Stimulated activated naive CD8-positive, alpha-beta T cell treated with anti-CD3 and anti-CD28 coated beads, Interleukin-15, Interleukin-2, amounts not matched to agents 100 U/mL and 50 U/mL, for 24 hours (primary cell): ENCODE measurements at regions not wholly inside any gene's neighbourhood (a gene's known extent, or its start where the extent isn't known, plus 50 kb on each side); places are given as distances from the start of the nearest gene placed in this dataset.
A peak's percentile ranks its signal among the peaks of the same experiment; 100 is the strongest.

Experiments used
- ATAC-seq: fragments of 150-1000 bp; cut with Tn5 transposase; one replicate; pipeline ENCODE4 v1.10.0; 2021
- DNase-seq: peaks from one replicate; pipeline ENCODE4 v3.0.0; 2021

DNA sequence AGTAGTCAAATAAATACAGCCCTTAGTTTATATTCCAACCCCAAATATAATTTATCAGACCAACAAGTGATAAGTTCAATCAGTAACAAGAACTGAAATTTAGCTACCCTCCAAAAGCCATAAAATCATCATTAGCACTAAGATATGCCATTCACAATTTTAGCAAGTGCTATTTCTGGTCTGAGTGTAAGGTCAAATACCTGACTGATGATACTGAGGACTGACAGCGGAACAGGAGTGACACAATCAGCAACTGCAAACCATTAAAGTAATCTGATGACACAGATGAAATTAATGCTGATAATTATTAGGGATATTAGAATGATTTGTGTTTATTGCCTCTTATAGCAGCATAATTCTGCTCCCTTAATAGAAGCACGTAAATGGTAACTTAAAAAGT, 152.7 kb upstream of the SPHKAP start:
- DNase-seq (no peak), ATAC-seq (no peak)

DNA sequence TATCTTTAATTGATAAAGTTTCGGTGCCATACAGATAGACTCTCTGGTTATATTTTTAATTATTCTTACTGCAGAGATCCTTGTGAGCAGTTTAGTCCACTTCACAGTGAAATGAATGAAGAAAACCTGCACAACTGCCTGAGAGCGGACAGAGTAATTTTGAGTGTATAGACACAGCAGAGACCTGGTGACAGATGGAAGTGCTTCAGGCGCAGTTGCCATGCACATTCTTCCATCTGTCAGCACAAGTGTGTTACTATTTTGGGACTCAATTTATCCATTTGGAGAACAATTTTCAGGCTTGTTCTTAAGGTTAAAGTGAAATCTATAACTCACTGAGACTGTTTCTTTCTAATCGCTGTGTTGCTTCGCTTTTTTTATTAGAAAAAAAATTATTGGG, 147.8 kb upstream of the SPHKAP start:
- no peak for ATAC-seq
- no peak for DNase-seq

DNA sequence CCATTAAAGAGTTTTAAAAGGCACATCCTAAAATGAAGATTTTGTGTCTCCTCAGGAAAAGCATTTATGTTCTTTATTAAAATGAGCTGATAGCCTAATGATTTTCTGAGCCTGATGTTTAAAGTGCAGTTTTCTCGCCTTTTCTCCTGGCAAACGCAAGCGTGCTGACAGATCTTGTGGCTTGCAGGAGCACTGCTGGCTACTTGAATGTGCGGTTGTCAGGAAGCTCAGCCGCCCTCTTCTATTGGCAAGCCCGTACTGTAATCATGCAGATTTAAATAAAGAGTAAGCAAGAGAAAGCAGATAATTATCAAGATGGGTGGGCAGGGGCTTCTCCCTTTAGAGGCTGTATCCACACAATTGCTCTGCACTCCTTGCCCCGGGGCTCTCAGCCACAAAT, 139.5 kb upstream of the SPHKAP start:
- DNase-seq (no peak), ATAC-seq (no peak)

DNA sequence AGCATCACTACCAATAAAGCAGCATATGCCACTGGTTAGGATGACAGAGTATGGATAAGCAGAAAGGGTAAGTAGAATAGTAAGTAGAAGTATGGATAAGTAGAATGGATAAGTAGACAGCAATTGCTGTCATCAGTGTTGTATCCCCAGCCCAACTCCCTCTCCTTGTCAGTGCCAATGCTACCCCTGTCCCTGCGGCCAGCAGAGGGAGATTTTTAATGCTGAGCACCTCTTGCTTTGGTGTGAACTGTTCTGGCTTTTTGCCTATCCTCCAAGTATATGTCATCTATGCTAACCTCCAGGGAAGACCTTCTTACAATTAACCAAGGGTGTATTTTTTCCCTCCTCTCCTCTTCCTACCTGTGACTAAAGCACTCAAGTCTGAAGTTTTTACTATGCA, 136.7 kb upstream of the SPHKAP start:
- DNase-seq: no peak
- ATAC-seq: no peak

DNA sequence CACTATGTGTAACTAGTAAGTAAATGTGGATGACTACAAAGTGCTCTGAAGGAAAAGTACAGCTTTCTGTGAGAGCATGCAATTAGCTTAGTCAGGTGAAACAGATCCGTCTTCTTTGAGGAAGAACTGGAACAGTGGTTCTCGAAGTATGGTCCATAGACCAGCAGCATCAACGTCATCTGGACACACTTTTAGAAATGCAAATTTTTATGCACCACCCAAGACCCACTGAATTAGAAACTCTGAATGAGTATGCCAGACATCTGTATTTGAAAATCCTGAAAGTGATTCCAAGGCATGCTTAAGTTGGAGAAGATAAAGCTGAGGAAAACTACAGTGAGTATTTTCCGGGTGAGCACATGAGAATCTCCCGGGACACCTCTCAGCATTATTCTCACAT, 130.7 kb upstream of the SPHKAP start:
- DNase-seq: no peak
- ATAC-seq: no peak

DNA sequence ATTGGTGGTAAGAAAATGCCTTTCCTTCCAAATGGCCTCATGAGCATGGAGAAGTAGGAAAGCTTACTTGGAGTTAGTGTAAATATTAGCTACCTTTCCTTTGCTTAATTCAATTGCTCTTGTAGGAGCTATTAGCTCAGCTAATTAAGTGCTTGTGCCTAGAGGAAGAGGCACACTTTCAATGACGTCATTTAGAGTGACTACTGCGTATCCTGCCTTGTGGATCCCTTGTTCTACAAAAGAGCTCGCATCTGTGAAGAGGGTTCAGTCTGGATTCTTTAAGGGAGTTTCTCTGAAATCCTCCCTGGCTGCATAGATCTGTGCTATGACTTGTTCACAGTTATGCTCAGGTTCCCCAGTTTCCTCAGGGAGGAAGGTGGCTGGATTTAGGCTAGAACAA, 122.5 kb upstream of the SPHKAP start:
- DNase-seq (no peak), ATAC-seq (no peak)

DNA sequence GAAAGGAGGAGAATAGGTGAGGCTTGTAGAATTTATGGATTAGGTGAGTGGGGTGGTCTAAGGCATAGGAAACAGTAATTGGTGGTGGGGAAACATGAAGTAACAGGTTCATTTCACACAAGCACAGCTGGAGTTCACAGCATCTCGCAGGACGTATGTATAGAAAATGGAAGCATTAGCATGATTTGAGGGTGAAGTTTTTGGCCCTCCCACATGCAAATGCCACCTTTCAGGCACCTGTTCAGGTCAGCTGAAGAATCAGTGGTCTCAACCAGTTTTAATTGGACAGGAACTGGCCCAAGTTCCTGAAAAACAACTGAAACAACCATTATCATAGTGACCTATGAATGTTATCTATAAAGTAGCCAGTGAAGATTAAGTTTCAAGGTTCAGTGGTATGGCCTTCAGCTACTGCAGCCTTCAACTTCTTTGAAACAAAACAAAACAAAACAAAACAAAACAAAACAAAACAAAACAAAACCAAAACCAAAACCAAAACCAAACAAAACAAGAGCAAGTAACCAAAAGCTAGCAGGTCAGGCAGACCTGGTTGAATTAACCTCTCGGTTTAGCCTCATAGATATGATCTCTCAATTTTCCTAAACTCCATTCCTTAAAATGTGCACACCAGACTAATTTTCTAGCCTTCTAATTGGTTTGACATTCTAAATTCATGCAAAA, 102.1 kb upstream of the SPHKAP start:
- ATAC-seq: no peak
- DNase-seq: no peak

DNA sequence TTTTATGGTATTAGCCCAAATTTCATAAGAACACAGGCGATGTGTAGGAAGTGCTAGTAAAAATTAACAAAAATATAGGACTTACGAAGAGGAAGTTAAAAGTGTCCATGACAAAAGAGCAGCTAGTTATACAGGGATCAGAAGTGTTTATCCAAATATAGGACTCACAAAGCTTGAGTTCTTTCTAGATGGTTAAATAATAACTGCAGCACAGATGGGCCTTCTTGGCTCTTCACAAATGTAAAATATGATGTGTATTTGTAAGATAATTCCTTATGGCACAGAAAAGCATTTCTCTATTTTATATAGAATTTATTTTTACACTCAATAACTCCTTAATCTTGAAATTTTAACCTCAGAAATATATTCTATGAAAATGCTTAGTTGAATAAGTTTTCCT, 100.9 kb upstream of the SPHKAP start:
- ATAC-seq (no peak), DNase-seq (no peak)

DNA sequence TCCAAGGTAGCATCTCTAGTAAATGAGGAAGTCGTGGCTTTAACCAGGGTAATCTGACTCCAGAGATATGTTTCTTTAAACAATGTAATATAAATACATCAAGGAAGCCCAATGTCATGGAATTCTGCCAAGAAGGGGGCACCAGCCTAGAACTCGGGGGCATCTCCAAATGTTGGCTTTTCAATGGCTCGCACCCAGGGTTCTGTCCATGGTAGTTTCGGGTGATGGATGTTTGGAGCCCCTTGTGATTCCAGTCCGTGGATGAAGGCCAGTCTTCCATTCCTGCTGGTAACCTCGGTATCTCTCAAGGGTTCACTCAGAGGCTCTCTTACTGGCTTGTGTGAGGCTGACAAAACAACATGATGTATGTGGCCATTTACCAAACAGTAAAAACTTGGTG, 91.7 kb upstream of the SPHKAP start:
- DNase-seq (no peak), ATAC-seq (no peak)

DNA sequence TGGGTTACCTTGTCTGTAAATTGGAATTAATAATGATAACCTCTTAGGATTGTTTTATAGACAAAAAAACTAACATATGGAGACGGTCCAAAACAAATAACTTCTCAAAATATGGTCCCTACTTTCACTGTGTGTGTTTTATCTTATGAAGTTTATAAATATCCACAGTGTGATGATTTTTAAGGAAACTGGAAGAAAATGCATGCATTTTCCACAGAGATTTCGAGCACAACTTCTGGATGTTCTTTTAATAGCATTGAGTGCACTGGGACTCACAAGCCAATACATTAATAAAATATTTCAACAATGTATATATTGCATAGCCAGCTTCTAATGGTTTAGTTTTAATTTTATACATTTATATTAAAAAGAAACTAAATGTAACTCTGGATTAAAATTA, 87.9 kb upstream of the SPHKAP start:
- ATAC-seq (no peak), DNase-seq (no peak)

DNA sequence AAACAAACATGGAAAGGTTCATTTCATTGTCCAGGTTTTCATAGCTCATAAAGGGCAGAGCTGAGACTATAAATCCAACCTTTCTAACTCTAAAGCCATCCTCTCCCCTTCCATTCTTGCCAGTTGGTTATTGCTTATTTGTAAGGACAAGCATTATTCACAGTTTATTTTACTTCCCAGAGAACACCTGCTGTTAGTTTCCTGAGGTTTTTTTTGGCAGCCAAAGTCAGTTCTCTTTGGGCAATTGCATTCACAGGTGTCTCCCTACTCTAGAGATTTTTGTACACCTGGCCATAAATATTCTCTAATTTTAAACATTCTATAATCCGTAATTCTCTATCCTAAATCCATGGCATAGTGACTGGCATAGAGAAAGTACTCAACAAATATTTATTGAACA, 87.3 kb upstream of the SPHKAP start:
- DNase-seq: no peak
- ATAC-seq: no peak

DNA sequence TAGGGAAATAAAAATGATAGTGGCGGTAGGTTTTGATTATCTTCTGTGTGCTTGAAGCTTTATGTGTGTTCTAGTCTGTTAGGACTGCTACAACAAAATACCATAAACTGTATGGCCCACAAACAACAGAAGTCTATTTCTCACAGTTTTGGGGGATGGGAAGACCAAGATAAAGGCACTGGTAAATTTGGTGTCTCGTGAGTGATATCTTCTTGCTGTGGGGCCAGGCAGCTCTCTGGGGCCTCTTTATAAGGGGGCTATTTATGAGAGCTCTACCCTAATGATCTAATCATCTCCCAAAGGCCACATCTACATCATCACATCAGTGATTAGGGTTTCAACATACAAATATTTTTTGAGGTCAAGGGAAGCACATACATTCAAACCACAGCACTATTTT, 86.8 kb upstream of the SPHKAP start:
- ATAC-seq (no peak), DNase-seq (no peak)

DNA sequence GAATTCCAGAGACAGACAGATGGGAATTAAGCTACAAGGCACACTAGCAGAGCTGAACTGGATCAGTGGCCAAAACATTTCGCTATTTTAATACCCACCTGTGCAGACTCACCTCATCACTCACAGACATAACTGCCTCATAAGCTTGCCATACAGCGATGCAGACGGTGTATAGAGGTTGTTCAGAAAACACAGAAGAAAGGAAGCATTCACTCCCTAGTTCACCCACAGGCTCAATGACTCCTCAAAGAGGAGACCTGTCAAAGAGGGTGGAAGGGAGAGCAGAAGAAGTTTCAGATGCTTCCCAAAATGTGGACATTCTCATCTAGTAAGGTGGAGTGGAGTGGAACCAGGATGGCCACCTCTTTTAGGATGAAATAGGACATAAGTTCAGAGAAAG, 81.7 kb upstream of the SPHKAP start:
- DNase-seq (no peak), ATAC-seq (peak; percentile 28)

DNA sequence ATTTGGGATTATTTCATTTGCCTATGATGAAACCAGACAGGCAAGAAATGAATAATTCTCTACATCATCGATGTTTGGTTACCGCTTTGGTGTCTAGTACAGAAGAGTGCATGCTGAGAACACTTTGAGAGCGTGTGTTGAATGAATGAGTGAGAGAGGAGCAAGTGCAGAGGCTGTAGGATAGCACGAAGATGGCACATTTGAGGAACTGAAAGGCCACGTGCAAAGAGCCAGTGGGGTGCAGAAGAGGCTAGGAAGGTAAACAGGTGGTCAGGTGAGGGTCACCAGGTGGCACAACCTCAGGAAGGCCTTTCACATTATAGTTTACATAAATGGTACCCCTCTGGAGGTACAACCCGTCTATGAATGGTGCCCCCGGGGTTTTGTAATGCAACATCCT, 80.1 kb upstream of the SPHKAP start:
- DNase-seq (no peak), ATAC-seq (no peak)

DNA sequence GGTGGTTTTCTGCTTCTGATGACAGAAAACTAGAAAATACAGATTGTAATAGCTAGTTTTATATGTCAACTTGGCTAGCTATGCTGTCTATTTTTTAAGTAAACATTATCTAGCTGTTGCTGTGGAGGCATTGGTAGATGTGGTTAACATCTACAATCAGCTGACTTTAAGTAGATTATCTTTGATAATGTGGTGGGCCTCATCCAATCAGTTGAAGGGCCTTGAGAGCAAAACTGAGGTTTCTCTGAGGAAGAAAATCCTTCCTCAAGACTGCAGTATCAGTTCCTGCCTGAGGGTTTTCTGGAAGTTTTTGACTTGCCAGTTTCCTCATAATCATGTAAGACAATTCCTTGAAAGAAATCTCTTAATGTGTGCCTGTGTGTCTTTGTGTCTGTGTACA, 75.9 kb upstream of the SPHKAP start:
- ATAC-seq (no peak), DNase-seq (no peak)

DNA sequence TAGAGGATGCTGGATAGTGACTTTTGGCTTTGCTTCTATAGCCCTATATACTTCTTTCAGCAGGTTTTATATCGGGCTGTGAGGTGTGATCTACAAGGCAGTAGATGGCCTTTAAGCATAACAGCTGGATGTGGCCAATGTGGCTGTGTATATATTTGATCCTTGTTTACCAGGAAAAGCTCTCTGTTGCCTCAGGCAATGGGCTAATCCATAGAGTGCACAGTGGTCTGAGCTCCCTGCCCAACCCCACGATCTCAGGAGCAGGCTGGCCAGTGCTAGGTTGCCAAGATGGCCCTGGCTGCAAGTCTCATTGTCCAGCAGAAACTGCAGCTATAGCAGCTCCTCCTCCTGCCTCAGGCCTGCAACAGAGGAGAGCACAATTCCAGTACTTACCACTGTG, 72.3 kb upstream of the SPHKAP start:
- ATAC-seq (no peak), DNase-seq (no peak)

DNA sequence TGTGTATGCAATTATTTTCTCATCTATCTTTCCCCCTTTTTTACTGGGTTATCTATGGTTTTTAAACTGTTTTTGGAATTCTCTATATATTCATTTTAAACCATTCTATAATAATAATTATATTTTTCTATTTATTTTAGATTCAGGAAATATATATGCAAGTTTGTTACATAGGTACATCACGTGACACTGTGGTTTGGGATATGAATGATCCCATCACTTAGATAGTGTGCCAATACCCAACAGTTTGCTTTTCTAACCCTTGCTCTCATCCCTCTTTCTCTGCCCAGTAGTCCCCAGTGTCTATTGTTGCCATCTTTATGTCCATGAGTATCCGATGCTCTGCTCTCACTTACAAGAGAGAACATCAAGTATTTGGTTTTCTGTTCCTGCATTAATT, 65.8 kb upstream of the SPHKAP start:
- DNase-seq: no peak
- no peak for ATAC-seq

DNA sequence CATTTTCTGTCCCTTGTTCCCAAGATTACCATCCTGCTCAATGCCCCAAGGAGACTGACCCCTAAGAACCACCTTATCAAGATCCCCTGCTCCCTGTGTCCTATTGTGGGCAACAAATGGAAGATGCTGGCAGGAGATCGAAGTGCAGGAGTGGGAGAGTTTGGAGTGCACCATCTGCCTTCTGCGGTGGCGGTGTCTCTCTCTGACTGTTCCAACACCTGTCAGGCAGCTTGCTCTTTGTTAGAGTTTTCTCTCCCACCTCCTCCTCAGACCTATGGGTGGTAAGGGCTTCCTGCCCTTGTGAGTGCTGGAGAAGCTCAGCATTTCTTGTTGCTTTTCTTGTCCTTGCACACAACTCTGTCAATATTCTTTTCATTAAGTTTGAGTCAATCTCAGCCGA, 64.1 kb upstream of the SPHKAP start:
- no peak for ATAC-seq

DNA sequence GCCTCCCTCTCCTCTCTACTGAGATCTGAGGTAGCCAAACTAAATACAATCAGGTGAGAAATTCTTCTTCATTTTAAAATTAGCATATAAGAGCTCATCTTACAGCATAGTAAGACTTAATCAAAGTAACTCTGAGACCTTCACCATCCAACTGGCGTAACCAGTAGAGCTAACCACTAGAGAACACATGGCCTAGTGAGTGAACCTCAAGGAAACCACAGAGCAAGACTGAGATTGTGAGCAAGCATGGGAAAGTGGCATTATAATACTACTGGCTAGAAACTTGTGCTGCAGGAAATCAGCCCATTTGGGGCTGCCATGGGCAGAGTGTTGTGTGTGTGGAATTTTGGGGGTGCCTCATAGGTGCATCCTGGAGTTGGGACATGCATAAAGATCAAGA, 61.1 kb upstream of the SPHKAP start:
- no peak for ATAC-seq

More for the DNA sequence above, 64.1 kb upstream of the SPHKAP start:
- no peak for DNase-seq

DNA sequence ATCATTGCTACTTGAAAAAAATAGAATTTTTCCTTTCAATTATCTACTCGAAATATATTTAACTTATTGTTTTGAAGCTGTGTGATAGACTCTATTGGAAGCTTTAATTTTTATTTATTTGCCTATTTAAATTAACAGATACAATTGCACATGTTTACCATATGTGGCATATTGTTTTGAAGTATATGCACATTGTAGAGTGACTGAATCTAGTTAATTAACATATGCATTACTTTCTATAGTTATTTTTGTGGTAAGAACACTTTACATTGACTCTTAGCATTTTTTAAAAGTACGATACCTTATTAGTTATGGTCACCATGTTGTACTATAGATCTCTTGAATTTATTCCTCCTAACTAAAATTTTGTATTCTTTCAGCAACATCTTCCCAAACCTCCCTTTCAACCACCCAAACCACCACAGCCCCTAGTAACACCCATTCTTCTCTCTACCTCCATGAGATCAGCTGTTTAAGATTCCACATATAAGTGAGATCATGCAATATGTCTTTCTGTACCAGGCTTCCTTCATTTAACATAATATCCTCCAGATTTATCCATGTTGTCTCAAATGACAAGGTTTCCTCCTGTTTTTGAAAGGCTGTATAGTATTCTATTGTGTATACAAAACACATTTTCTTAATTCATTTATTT, 58.5 kb upstream of the SPHKAP start:
- ATAC-seq (no peak), DNase-seq (no peak)

More for the DNA sequence above, 61.1 kb upstream of the SPHKAP start:
- DNase-seq: no peak

DNA sequence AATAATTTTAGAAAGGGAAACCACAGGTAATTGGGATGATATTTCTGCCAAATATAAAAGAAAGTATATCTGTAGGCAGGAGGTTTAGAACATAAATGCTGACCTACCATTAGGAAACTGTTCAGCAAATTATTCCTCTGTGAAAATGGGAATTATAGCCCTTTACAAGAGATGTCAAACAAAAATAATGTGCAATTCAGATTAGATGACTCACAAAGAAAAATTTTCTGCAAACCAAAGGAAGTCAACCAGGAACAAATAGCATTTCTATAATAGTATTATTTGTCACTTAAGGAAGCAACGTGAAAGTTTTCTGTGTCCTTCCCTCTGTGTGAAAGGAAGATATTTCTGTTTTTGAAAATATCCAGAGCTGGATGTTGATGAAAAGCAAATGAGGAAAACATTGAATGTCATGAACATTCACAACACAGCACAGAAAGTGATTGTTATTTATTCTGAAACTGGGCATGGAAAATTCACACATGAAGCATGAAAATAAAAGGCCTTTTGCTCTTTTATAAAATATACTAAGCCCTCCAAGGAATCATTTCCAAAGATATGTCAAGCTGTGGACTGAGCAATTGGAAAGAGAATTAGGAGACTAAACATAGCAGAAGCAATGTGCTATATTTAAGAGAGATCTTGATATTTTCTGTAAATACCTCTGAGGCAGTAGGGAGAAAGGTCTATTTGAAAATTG, 57.9 kb upstream of the SPHKAP start:
- DNase-seq: no peak
- no peak for ATAC-seq
